Ecto neural progenitor cell (in vitro differentiated cells): ENCODE measurements at regions not wholly inside any gene's neighbourhood (a gene's known extent, or its start where the extent isn't known, plus 50 kb on each side); places are given as distances from the start of the nearest gene placed in this dataset.
A peak's percentile ranks its signal among the peaks of the same experiment; 100 is the strongest.
"Not testable (repeated sequence)": the region's sequence is repeated elsewhere in the genome, so short reads cannot be mapped to it uniquely, and the experiment has no call there.

Experiments used
- DNase-seq: peaks from one replicate; pipeline ENCODE4 v3.0.0-alpha.2; 2018; ENCODE audit warnings: low spot score

GRCh38 chr17:72366626-72367025 lies 245.8 kb downstream of the SOX9 start:
- DNase-seq, result no peak

- DNase-seq, result no peak
These were observed 247.4 kb downstream of the SOX9 start for GRCh38 chr17:72368191-72368590.

- DNase-seq, result no peak
These were observed 248.5 kb downstream of the SOX9 start for GRCh38 chr17:72369366-72369765.

GRCh38 chr17:72370819-72371218 lies 250.0 kb downstream of the SOX9 start:
- no peak for DNase-seq

- no peak for DNase-seq
These were observed 251.4 kb downstream of the SOX9 start for GRCh38 chr17:72372185-72372584.

GRCh38 chr17:72373910-72374741 lies 253.3 kb downstream of the SOX9 start:
- peak; percentile 75 for DNase-seq

- DNase-seq, result no peak
These were observed 255.9 kb downstream of the SOX9 start for GRCh38 chr17:72376526-72377345.

GRCh38 chr17:72378414-72379390 lies 257.9 kb downstream of the SOX9 start:
- peak; percentile 60 for DNase-seq

GRCh38 chr17:72379516-72379915 lies 258.7 kb downstream of the SOX9 start:
- DNase-seq, result no peak

GRCh38 chr17:72380120-72380519 lies 259.3 kb downstream of the SOX9 start:
- no peak for DNase-seq

- DNase-seq, result no peak
These were observed 259.9 kb downstream of the SOX9 start for GRCh38 chr17:72380737-72381136.

- DNase-seq, result peak; percentile 60
These were observed 261.0 kb downstream of the SOX9 start for GRCh38 chr17:72381597-72382397.

- DNase-seq, result peak; percentile 74
These were observed 262.3 kb downstream of the SOX9 start for GRCh38 chr17:72382971-72383722.

- DNase-seq, result no peak
These were observed 264.7 kb downstream of the SOX9 start for GRCh38 chr17:72385475-72385874.

GRCh38 chr17:72386173-72386572 lies 265.4 kb downstream of the SOX9 start:
- DNase-seq, result not testable (repeated sequence)

- DNase-seq, result no peak
These were observed 265.9 kb downstream of the SOX9 start for GRCh38 chr17:72386619-72387237.

- DNase-seq, result no peak
These were observed 266.7 kb downstream of the SOX9 start for GRCh38 chr17:72387487-72387886.

GRCh38 chr17:72387969-72388368 lies 267.1 kb downstream of the SOX9 start:
- no peak for DNase-seq

- no peak for DNase-seq
These were observed 268.1 kb downstream of the SOX9 start for GRCh38 chr17:72388765-72389473.
